ENCODE measurements at regions not wholly inside any gene's neighbourhood (a gene's known extent, or its start where the extent isn't known, plus 50 kb on each side); places are given as distances from the start of the nearest gene placed in this dataset.

DNA sequence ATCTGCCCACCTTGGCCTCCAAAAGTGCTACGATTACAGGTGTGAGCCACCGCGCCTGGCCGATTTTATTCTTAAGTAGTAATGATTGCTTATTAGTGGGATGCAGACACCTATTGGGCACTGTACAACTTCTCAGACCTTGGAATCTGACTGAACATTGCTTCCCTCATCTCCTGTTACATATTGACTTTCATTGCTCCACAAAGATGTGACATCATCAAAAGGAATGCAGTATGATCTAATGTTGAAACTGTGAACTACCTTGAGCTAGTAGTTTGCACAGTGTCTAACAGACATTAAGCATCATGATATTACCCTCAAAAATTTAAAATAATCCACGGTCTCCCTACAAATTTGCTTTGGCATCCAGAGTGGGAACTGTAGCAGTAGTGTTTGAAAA is 109.8 kb upstream of the SIX2 start:
- H3K9me3 ChIP-seq (ENCODE audit: insufficient read depth, low read depth, low read length): no peaks in the 10 kb centered on the region
- H2BK12ac ChIP-seq (ENCODE audit: low read length): no peak overlapping the region
- no peaks in the 10 kb centered on the region for H3K79me2 ChIP-seq (ENCODE audit: control insufficient read depth, insufficient read depth, low read length, poor library complexity)
- no peak overlapping the region for H3K4me3 ChIP-seq (ENCODE audit: low read depth, low read length)
- H4K12ac ChIP-seq (ENCODE audit: low read depth, low read length): no peak overlapping the region
- H3K14ac ChIP-seq (ENCODE audit: low read length): no peak overlapping the region
- no peak overlapping the region for H3K4me2 ChIP-seq (ENCODE audit: low read length)
- DNase-seq: peak; percentile 6 to 82
- no peaks in the 10 kb centered on the region for H3K79me1 ChIP-seq (ENCODE audit: low read length)
- H2BK5ac ChIP-seq (ENCODE audit: low read depth, low read length, poor library complexity): no peak overlapping the region
- no peak overlapping the region for H4K8ac ChIP-seq (ENCODE audit: low read depth, low read length)
- no peak overlapping the region for H3K4ac ChIP-seq (ENCODE audit: low read depth, low read length)
- H2AK5ac ChIP-seq (ENCODE audit: low read length): no peak overlapping the region
- no peak overlapping the region for H2AFZ ChIP-seq (ENCODE audit: insufficient read depth, low read length, poor library complexity)
- H3K27me3 ChIP-seq (ENCODE audit: insufficient read depth, low read length): no peaks in the 10 kb centered on the region
- H3K18ac ChIP-seq (ENCODE audit: low read length): no peak overlapping the region
- no CpG with 5 or more reads among the region's 5 CpGs for WGBS (ENCODE audit: extremely low coverage, insufficient coverage, insufficient read length)
- no peak overlapping the region for H4K91ac ChIP-seq (ENCODE audit: low read depth, low read length)
- no peak overlapping the region for H3K27ac ChIP-seq (ENCODE audit: low read depth, low read length)
- no peaks in the 10 kb centered on the region for H3K36me3 ChIP-seq (ENCODE audit: control insufficient read depth in 1 of 2, insufficient read depth in 2 of 2, low read length in 2 of 2)
- H2BK120ac ChIP-seq (ENCODE audit: insufficient read depth, low read length, poor library complexity): no peak overlapping the region
- no peaks in the 10 kb centered on the region for H3K4me1 ChIP-seq (ENCODE audit: control insufficient read depth in 1 of 2, insufficient read depth in 2 of 2, low read length in 2 of 2)
- H3K9ac ChIP-seq (ENCODE audit: low read length): no peak overlapping the region
- no peak overlapping the region for H3K23ac ChIP-seq (ENCODE audit: low read length)

DNA sequence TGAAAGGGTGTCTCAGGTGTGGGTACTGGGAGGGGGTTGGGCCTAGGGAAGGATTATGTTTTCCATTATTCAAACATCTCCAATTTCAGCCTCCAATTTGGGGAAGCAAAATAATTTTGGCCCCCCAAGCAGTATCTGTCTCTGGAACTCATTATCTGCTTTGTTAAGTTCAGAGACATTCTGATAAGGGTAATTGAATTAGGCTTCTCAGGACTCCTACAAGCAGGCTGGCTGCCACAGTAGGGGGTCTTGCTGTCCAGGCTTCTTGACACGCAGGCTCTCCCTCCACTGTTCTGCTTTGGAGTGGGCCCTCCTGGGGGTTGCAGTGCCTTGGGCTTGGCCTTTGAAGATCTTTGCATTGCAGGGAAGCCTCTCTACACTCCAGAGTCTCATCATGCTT is 108.1 kb upstream of the SIX2 start:
- no peaks in the 10 kb centered on the region for H3K79me2 ChIP-seq (ENCODE audit: control insufficient read depth, insufficient read depth, low read length, poor library complexity)
- no CpG with 5 or more reads among the region's 1 CpG for WGBS (ENCODE audit: extremely low coverage, insufficient coverage, insufficient read length)
- H2BK120ac ChIP-seq (ENCODE audit: insufficient read depth, low read length, poor library complexity): no peak overlapping the region

DNA sequence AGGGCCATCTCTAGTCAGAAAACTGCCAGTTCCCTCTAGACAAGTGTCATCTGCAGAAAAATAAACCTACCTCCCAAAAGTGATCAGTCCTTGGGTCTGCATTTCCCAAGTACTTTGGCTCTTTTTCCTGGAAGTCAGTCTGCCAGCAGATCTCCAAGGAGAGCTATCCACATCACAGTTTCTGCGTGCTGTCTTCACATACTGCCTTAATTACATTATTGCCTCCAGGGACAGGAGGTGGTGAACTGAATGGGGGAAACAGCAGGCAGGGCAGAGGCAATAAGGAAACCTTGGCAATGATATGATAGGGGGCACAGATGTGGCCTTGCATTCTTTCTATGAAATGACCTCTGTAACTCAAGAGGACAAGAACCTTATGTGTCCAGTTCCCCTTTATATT is 105.9 kb upstream of the SIX2 start:
- no peak for DNase-seq
- no peaks in the 10 kb centered on the region for H3K36me3 ChIP-seq (ENCODE audit: control insufficient read depth in 1 of 2, insufficient read depth in 2 of 2, low read length in 2 of 2)
- no peak overlapping the region for H3K18ac ChIP-seq (ENCODE audit: low read length)
- H3K9ac ChIP-seq (ENCODE audit: low read length): no peak overlapping the region
- no peak overlapping the region for H3K4ac ChIP-seq (ENCODE audit: low read depth, low read length)
- no peak overlapping the region for H4K12ac ChIP-seq (ENCODE audit: low read depth, low read length)
- no peaks in the 10 kb centered on the region for H3K27me3 ChIP-seq (ENCODE audit: insufficient read depth, low read length)
- H3K27ac ChIP-seq (ENCODE audit: low read depth, low read length): no peak overlapping the region
- H3K14ac ChIP-seq (ENCODE audit: low read length): no peak overlapping the region
- no peak overlapping the region for H3K4me2 ChIP-seq (ENCODE audit: low read length)
- H2AFZ ChIP-seq (ENCODE audit: insufficient read depth, low read length, poor library complexity): no peak overlapping the region
- no peak overlapping the region for H2BK12ac ChIP-seq (ENCODE audit: low read length)
- H2BK5ac ChIP-seq (ENCODE audit: low read depth, low read length, poor library complexity): no peak overlapping the region
- no peak overlapping the region for H2AK5ac ChIP-seq (ENCODE audit: low read length)
- no peak overlapping the region for H3K23ac ChIP-seq (ENCODE audit: low read length)
- H3K4me1 ChIP-seq (ENCODE audit: control insufficient read depth in 1 of 2, insufficient read depth in 2 of 2, low read length in 2 of 2): no peaks in the 10 kb centered on the region
- no peaks in the 10 kb centered on the region for H3K79me2 ChIP-seq (ENCODE audit: control insufficient read depth, insufficient read depth, low read length, poor library complexity)
- H3K79me1 ChIP-seq (ENCODE audit: low read length): no peaks in the 10 kb centered on the region
- no peaks in the 10 kb centered on the region for H3K9me3 ChIP-seq (ENCODE audit: insufficient read depth, low read depth, low read length)
- no peak overlapping the region for H3K4me3 ChIP-seq (ENCODE audit: low read depth, low read length)
- H4K8ac ChIP-seq (ENCODE audit: low read depth, low read length): no peak overlapping the region
- WGBS (ENCODE audit: extremely low coverage, insufficient coverage, insufficient read length): no CpG with 5 or more reads among the region's 1 CpG
- no peak overlapping the region for H4K91ac ChIP-seq (ENCODE audit: low read depth, low read length)
- H2BK120ac ChIP-seq (ENCODE audit: insufficient read depth, low read length, poor library complexity): no peak overlapping the region

More for the DNA sequence above, 108.1 kb upstream of the SIX2 start:
- Histone ChIP-seq H3K18ac (ENCODE audit: low read length) (no peak overlapping the region), H2AK5ac (ENCODE audit: low read length) (no peak overlapping the region), H2AFZ (ENCODE audit: insufficient read depth, low read length, poor library complexity) (no peak overlapping the region), H3K9me3 (ENCODE audit: insufficient read depth, low read depth, low read length) (no peaks in the 10 kb centered on the region), H3K23ac (ENCODE audit: low read length) (no peak overlapping the region), H3K36me3 (ENCODE audit: control insufficient read depth in 1 of 2, insufficient read depth in 2 of 2, low read length in 2 of 2) (no peaks in the 10 kb centered on the region), H3K27ac (ENCODE audit: low read depth, low read length) (no peak overlapping the region), H3K27me3 (ENCODE audit: insufficient read depth, low read length) (no peaks in the 10 kb centered on the region), H3K4ac (ENCODE audit: low read depth, low read length) (no peak overlapping the region), H3K4me3 (ENCODE audit: low read depth, low read length) (no peak overlapping the region), H4K8ac (ENCODE audit: low read depth, low read length) (no peak overlapping the region), H2BK12ac (ENCODE audit: low read length) (no peak overlapping the region), H3K4me2 (ENCODE audit: low read length) (no peak overlapping the region), H3K4me1 (ENCODE audit: control insufficient read depth in 1 of 2, insufficient read depth in 2 of 2, low read length in 2 of 2) (no peaks in the 10 kb centered on the region), H2BK5ac (ENCODE audit: low read depth, low read length, poor library complexity) (no peak overlapping the region), H3K14ac (ENCODE audit: low read length) (no peak overlapping the region), H3K9ac (ENCODE audit: low read length) (no peak overlapping the region), H4K12ac (ENCODE audit: low read depth, low read length) (no peak overlapping the region), H4K91ac (ENCODE audit: low read depth, low read length) (no peak overlapping the region), H3K79me1 (ENCODE audit: low read length) (no peaks in the 10 kb centered on the region)
- DNase-seq: no peak

DNA sequence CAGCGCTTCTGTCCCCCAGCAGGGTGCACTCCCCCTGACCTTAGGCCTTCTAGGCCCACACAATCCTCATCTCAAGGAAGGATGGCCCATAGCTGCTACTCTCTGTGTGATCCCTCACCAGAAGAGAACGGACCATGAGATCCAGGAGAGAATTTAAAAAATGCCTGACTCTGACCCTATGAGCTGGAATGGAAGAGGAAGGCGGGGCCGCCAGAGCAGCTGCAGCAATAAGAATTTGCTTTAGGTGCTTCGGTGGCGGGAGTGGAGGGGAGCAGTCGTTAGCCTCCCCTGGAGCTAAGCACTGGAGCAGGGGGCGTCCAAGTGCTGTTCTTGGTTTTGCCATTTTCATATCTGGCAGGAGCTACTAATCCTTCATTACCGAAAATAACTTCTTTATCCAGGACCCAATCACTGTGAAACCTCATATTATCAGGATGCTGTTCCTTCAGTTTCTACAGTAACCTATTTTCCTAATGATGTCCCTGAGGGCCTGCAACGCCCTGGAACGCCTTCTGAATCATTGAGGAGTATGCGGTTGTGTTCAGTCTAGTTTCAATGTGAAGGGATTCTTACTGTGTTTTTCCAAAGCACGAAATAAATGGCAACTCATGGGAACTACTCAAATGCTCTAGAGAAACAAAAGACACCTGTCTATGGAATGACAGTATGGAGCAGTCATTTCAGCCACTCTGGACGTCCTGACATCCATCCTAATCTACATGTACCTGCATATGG is 105.1 kb upstream of the SIX2 start:
- Histone ChIP-seq H2BK120ac (ENCODE audit: insufficient read depth, low read length, poor library complexity) (no peak overlapping the region), H3K4ac (ENCODE audit: low read depth, low read length) (no peak overlapping the region), H3K18ac (ENCODE audit: low read length) (no peak overlapping the region), H3K14ac (ENCODE audit: low read length) (no peak overlapping the region), H2AK5ac (ENCODE audit: low read length) (no peak overlapping the region), H3K9me3 (ENCODE audit: insufficient read depth, low read depth, low read length) (no peaks in the 10 kb centered on the region), H2BK5ac (ENCODE audit: low read depth, low read length, poor library complexity) (no peak overlapping the region), H3K23ac (ENCODE audit: low read length) (no peak overlapping the region), H3K4me1 (ENCODE audit: control insufficient read depth in 1 of 2, insufficient read depth in 2 of 2, low read length in 2 of 2) (no peaks in the 10 kb centered on the region), H2BK12ac (ENCODE audit: low read length) (no peak overlapping the region), H3K36me3 (ENCODE audit: control insufficient read depth in 1 of 2, insufficient read depth in 2 of 2, low read length in 2 of 2) (no peaks in the 10 kb centered on the region), H2AFZ (ENCODE audit: insufficient read depth, low read length, poor library complexity) (no peak overlapping the region), H3K27me3 (ENCODE audit: insufficient read depth, low read length) (no peaks in the 10 kb centered on the region), H3K79me2 (ENCODE audit: control insufficient read depth, insufficient read depth, low read length, poor library complexity) (no peaks in the 10 kb centered on the region), H3K9ac (ENCODE audit: low read length) (no peak overlapping the region), H4K8ac (ENCODE audit: low read depth, low read length) (no peak overlapping the region), H3K79me1 (ENCODE audit: low read length) (no peaks in the 10 kb centered on the region), H4K12ac (ENCODE audit: low read depth, low read length) (no peak overlapping the region), H3K4me2 (ENCODE audit: low read length) (no peak overlapping the region), H4K91ac (ENCODE audit: low read depth, low read length) (no peak overlapping the region), H3K27ac (ENCODE audit: low read depth, low read length) (no peak overlapping the region), H3K4me3 (ENCODE audit: low read depth, low read length) (no peak overlapping the region)
- no CpG with 5 or more reads among the region's 14 CpGs for WGBS (ENCODE audit: extremely low coverage, insufficient coverage, insufficient read length)
- DNase-seq: peak; percentile 18 to 63

Measured in trophoblast cell (in vitro differentiated cells and primary cell).